ENCODE measurements at regions not wholly inside any gene's neighbourhood (a gene's known extent, or its start where the extent isn't known, plus 50 kb on each side); places are given as distances from the start of the nearest gene placed in this dataset.

- Histone ChIP-seq H3K9me3 (ENCODE audit: control insufficient read depth in 2 of 2, low read length in 2 of 2) (no peaks in the 10 kb centered on the region), H3K4me1 (ENCODE audit: control insufficient read depth, insufficient read depth, low read length, poor library complexity, severe bottlenecking) (no peaks in the 10 kb centered on the region), H3K36me3 (ENCODE audit: control insufficient read depth, insufficient read depth, low read length) (no peaks in the 10 kb centered on the region), H3K4me3 (ENCODE audit: low read depth, low read length) (no peak overlapping the region), H3K27me3 (ENCODE audit: control insufficient read depth, insufficient read depth, low read length) (no peaks in the 10 kb centered on the region), H3K27ac (ENCODE audit: insufficient read depth, low read length, poor library complexity, severe bottlenecking) (no peak overlapping the region)
- Mint-ChIP-seq H3K9me3 (peaks cover 0 to 5% (median 4%) of the 10 kb centered on the region in 7 donors), H3K36me3 (no peaks in the 10 kb centered on the region), H3K27me3 (no peaks in the 10 kb centered on the region), H3K4me3 (no peak overlapping the region), H3K4me1 (no peaks in the 10 kb centered on the region), H3K27ac (no peak overlapping the region)
- DNase-seq: no peak
- ATAC-seq (ENCODE audit: low read depth in 2 of 2): no peak
Observed at GRCh38 chr5:18357486-18357885, 723.2 kb downstream of the TAF11L14 start.

GRCh38 chr5:18366234-18366633 is 732.0 kb downstream of the TAF11L14 start:
- no peaks in the 10 kb centered on the region for H3K36me3 ChIP-seq (ENCODE audit: control insufficient read depth, insufficient read depth, low read length)
- Mint-ChIP-seq H3K27ac (no peak overlapping the region), H3K27me3 (no peaks in the 10 kb centered on the region), H3K4me1 (no peaks in the 10 kb centered on the region), H3K36me3 (no peaks in the 10 kb centered on the region), H3K9me3 (peaks cover 1 to 14% (median 4%) of the 10 kb centered on the region in 7 donors), H3K4me3 (no peak overlapping the region)
- no peaks in the 10 kb centered on the region for H3K4me1 ChIP-seq (ENCODE audit: control insufficient read depth, insufficient read depth, low read length, poor library complexity, severe bottlenecking)
- no peak overlapping the region for H3K27ac ChIP-seq (ENCODE audit: insufficient read depth, low read length, poor library complexity, severe bottlenecking)
- no peak for DNase-seq
- H3K9me3 ChIP-seq (ENCODE audit: control insufficient read depth in 2 of 2, low read length in 2 of 2): no peaks in the 10 kb centered on the region
- no peak for ATAC-seq (ENCODE audit: low read depth in 2 of 2)
- H3K4me3 ChIP-seq (ENCODE audit: low read depth, low read length): no peak overlapping the region
- H3K27me3 ChIP-seq (ENCODE audit: control insufficient read depth, insufficient read depth, low read length): no peaks in the 10 kb centered on the region

GRCh38 chr5:18370531-18370930 is 736.3 kb downstream of the TAF11L14 start:
- Mint-ChIP-seq H3K27ac (no peak overlapping the region), H3K4me3 (no peak overlapping the region), H3K36me3 (no peaks in the 10 kb centered on the region), H3K9me3 (peaks cover 0 to 19% (median 3%) of the 10 kb centered on the region in 7 donors), H3K27me3 (no peaks in the 10 kb centered on the region), H3K4me1 (no peaks in the 10 kb centered on the region)
- ATAC-seq (ENCODE audit: low read depth in 2 of 2) (no peak), DNase-seq (no peak)
- Histone ChIP-seq H3K36me3 (ENCODE audit: control insufficient read depth, insufficient read depth, low read length) (no peaks in the 10 kb centered on the region), H3K4me1 (ENCODE audit: control insufficient read depth, insufficient read depth, low read length, poor library complexity, severe bottlenecking) (no peaks in the 10 kb centered on the region), H3K27me3 (ENCODE audit: control insufficient read depth, insufficient read depth, low read length) (no peaks in the 10 kb centered on the region), H3K9me3 (ENCODE audit: control insufficient read depth in 2 of 2, low read length in 2 of 2) (no peaks in the 10 kb centered on the region), H3K4me3 (ENCODE audit: low read depth, low read length) (no peak overlapping the region), H3K27ac (ENCODE audit: insufficient read depth, low read length, poor library complexity, severe bottlenecking) (no peak overlapping the region)

GRCh38 chr5:18375641-18376040 is 741.4 kb downstream of the TAF11L14 start:
- H3K27ac ChIP-seq (ENCODE audit: insufficient read depth, low read length, poor library complexity, severe bottlenecking): no peak overlapping the region
- no peak for ATAC-seq (ENCODE audit: low read depth in 2 of 2)
- no peaks in the 10 kb centered on the region for H3K9me3 ChIP-seq (ENCODE audit: control insufficient read depth in 2 of 2, low read length in 2 of 2)
- no peaks in the 10 kb centered on the region for H3K36me3 ChIP-seq (ENCODE audit: control insufficient read depth, insufficient read depth, low read length)
- no peaks in the 10 kb centered on the region for H3K4me1 ChIP-seq (ENCODE audit: control insufficient read depth, insufficient read depth, low read length, poor library complexity, severe bottlenecking)
- H3K27me3 ChIP-seq (ENCODE audit: control insufficient read depth, insufficient read depth, low read length): no peaks in the 10 kb centered on the region
- H3K4me3 ChIP-seq (ENCODE audit: low read depth, low read length): no peak overlapping the region
- Mint-ChIP-seq H3K9me3 (peaks cover 0 to 19% (median 4%) of the 10 kb centered on the region in 7 donors), H3K27ac (no peak overlapping the region), H3K27me3 (no peaks in the 10 kb centered on the region), H3K36me3 (no peaks in the 10 kb centered on the region), H3K4me3 (no peak overlapping the region), H3K4me1 (no peaks in the 10 kb centered on the region)
- no peak for DNase-seq

GRCh38 chr5:18378066-18378465 is 743.8 kb downstream of the TAF11L14 start:
- Histone ChIP-seq H3K9me3 (ENCODE audit: control insufficient read depth in 2 of 2, low read length in 2 of 2) (no peaks in the 10 kb centered on the region), H3K4me3 (ENCODE audit: low read depth, low read length) (no peak overlapping the region), H3K36me3 (ENCODE audit: control insufficient read depth, insufficient read depth, low read length) (no peaks in the 10 kb centered on the region), H3K4me1 (ENCODE audit: control insufficient read depth, insufficient read depth, low read length, poor library complexity, severe bottlenecking) (no peaks in the 10 kb centered on the region), H3K27ac (ENCODE audit: insufficient read depth, low read length, poor library complexity, severe bottlenecking) (no peak overlapping the region), H3K27me3 (ENCODE audit: control insufficient read depth, insufficient read depth, low read length) (no peaks in the 10 kb centered on the region)
- Mint-ChIP-seq H3K4me1 (no peaks in the 10 kb centered on the region), H3K4me3 (no peak overlapping the region), H3K27ac (no peak overlapping the region), H3K9me3 (peaks cover 0 to 19% (median 5%) of the 10 kb centered on the region in 7 donors), H3K36me3 (no peaks in the 10 kb centered on the region), H3K27me3 (no peaks in the 10 kb centered on the region)
- DNase-seq (no peak), ATAC-seq (ENCODE audit: low read depth in 2 of 2) (no peak)

GRCh38 chr5:18379189-18379588 is 744.9 kb downstream of the TAF11L14 start:
- DNase-seq (no peak), ATAC-seq (ENCODE audit: low read depth in 2 of 2) (no peak)
- Mint-ChIP-seq H3K9me3 (peaks cover 0 to 14% (median 5%) of the 10 kb centered on the region in 7 donors), H3K4me1 (no peaks in the 10 kb centered on the region), H3K27ac (no peak overlapping the region), H3K27me3 (no peaks in the 10 kb centered on the region), H3K36me3 (no peaks in the 10 kb centered on the region), H3K4me3 (no peak overlapping the region)
- H3K27ac ChIP-seq (ENCODE audit: insufficient read depth, low read length, poor library complexity, severe bottlenecking): no peak overlapping the region
- H3K27me3 ChIP-seq (ENCODE audit: control insufficient read depth, insufficient read depth, low read length): no peaks in the 10 kb centered on the region
- no peaks in the 10 kb centered on the region for H3K36me3 ChIP-seq (ENCODE audit: control insufficient read depth, insufficient read depth, low read length)
- H3K9me3 ChIP-seq (ENCODE audit: control insufficient read depth in 2 of 2, low read length in 2 of 2): no peaks in the 10 kb centered on the region
- no peak overlapping the region for H3K4me3 ChIP-seq (ENCODE audit: low read depth, low read length)
- H3K4me1 ChIP-seq (ENCODE audit: control insufficient read depth, insufficient read depth, low read length, poor library complexity, severe bottlenecking): no peaks in the 10 kb centered on the region

GRCh38 chr5:18380729-18381362 is 746.6 kb downstream of the TAF11L14 start:
- no peak overlapping the region for H3K27ac ChIP-seq (ENCODE audit: insufficient read depth, low read length, poor library complexity, severe bottlenecking)
- H3K9me3 ChIP-seq (ENCODE audit: control insufficient read depth in 2 of 2, low read length in 2 of 2): no peaks in the 10 kb centered on the region
- H3K36me3 Mint-ChIP-seq: no peaks in the 10 kb centered on the region
- no peaks in the 10 kb centered on the region for H3K27me3 Mint-ChIP-seq
- no peaks in the 10 kb centered on the region for H3K4me1 Mint-ChIP-seq
- H3K4me1 ChIP-seq (ENCODE audit: control insufficient read depth, insufficient read depth, low read length, poor library complexity, severe bottlenecking): no peaks in the 10 kb centered on the region
- H3K4me3 ChIP-seq (ENCODE audit: low read depth, low read length): no peak overlapping the region
- H3K27ac Mint-ChIP-seq: no peak overlapping the region
- no peaks in the 10 kb centered on the region for H3K36me3 ChIP-seq (ENCODE audit: control insufficient read depth, insufficient read depth, low read length)
- ATAC-seq (ENCODE audit: low read depth in 2 of 2) (no peak), DNase-seq (no peak)
- H3K9me3 Mint-ChIP-seq: peaks cover 0 to 12% (median 2%) of the 10 kb centered on the region in 7 donors
- H3K4me3 Mint-ChIP-seq: no peak overlapping the region
- H3K27me3 ChIP-seq (ENCODE audit: control insufficient read depth, insufficient read depth, low read length): no peaks in the 10 kb centered on the region
